HUDEP-2 (cell line): ENCODE measurements at regions not wholly inside any gene's neighbourhood (a gene's known extent, or its start where the extent isn't known, plus 50 kb on each side); places are given as distances from the start of the nearest gene placed in this dataset.
"Not testable (repeated sequence)": the region's sequence is repeated elsewhere in the genome, so short reads cannot be mapped to it uniquely, and the experiment has no call there.

Source experiments
- DNase-seq, 76 experiments: peaks; one replicate each; lab custom pipeline; 2025; ENCODE audit not compliant: unreplicated experiment in 76 of 76; lab: John Stamatoyannopoulos, UW

GRCh38 chr11:57913715-57914704 is 109.7 kb upstream of the OR9Q1 start:
- DNase-seq: no peak

- no peak for DNase-seq
These were observed 106.0 kb upstream of the OR9Q1 start for GRCh38 chr11:57917632-57918031.

DNA sequence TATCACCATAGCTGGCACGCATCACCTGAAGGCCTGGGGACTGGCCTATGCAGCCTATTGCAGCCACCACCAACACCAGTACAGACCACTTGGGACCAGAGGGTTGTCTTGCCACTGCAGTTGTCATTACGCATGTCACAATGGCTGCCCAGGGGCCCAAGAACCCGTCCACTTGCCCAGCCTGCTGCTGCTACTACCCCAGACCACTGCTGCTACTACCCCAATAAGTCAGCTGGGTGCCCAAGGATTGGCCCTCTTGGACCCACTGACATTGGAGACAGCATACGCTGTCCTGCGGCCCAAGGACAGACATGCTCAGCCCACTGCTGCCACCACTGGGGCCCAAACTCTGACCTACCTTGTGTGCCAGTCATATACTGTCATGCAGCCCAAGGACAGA is 102.7 kb upstream of the OR9Q1 start:
- no peak for DNase-seq

- no peak for DNase-seq
These were observed 91.6 kb upstream of the OR9Q1 start for GRCh38 chr11:57932105-57932504.

DNA sequence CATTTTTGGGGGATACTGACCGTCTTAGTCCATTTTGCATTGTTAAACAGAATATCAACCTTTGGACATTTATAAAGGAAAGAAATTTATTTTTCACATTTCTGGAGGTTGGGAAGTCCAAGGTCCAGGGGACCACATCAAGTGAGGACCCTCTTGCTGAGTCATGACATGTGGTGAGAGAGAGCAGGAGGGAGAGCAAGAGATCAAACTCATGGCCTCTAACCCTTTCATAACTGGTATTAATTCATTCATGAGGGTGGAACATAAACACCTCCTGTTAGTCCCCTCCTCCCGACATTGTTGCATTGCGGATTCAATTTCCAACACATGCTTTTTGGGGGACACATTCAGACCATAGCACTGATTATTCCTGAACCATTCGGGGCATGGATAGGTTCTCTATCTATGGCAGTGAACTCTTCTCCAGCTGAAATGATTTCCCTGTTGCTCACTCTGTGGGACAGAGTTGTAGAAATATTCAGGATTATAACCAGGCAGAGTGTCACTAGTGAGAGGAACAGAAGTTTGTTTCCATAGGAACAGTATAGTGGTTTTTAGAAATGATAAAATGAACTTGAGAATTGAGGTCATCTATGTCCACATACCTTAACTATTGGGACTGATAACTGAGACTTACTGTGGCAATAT is 88.2 kb upstream of the OR9Q1 start:
- DNase-seq: no peak

DNA sequence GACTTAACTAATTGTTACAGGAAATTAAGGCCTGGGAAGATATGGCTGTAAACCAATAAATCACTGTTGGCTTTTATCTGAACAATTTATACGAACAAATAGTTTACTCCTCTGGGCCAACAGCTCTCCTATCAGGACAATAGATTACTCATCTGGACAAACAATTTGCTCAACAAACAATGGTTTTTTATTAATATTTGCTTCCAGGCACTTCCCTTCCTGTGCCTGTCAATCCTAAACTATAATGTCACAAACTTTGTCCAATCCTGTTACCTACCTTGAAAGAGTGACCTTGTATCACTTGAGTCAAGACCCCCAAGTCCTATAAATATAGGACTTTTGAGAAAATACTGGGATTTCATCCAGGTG is 87.6 kb upstream of the OR9Q1 start:
- DNase-seq: no peak

DNA sequence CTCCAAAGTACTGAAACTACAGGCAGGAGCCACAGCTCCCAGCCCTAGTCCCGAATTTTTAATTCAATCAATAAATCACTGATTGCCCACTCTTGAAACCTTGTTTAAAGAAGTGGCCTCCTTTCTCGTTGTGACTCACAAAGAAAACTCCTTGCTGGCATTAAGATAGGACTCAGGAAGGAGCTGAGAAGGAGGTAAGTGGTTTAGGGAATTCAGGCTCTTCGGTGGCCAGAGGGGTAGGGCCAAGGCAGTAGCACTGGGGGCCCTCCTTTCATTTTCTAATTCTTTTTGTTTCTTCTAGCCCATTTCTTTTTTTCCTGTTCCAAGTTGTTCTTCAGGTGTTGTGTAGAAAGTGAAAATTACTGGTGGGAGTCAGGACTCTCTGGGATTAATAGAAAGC is 86.2 kb upstream of the OR9Q1 start:
- no peak for DNase-seq

- DNase-seq: no peak
These were observed 85.3 kb upstream of the OR9Q1 start for GRCh38 chr11:57938351-57938750.

DNA sequence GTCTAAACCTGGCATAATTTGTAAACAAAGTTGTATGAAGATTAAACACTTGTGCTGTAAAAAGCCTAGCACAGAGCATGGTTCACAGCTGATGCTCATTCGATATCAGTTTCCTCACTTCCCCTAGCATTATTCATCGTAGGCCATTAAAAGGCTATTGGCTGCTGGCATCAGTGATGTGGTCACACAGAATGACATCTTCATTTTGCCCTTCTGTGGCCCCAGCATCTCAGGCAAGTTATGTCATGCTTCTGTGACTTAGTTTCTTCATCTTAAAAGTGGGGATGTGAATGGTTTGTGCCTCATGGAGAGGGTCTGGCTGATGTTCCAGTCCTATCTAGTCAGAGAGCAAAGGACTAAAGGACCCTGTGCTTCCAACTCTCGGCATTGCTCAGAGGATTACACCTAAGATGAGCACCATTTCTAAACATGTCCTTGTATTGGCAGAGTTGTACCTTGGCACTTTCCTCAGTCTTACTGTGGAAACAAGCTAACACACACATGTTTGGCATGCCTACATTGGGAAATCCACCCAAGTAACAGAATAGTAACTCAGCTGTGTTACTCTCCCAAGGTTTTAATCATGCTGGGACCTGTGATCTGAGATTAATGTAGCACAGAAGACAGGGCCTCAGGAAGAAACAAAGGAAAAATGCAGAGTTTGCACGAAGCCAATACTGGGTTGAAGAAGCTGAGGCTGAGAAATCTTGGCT is 83.5 kb upstream of the OR9Q1 start:
- DNase-seq: no peak

DNA sequence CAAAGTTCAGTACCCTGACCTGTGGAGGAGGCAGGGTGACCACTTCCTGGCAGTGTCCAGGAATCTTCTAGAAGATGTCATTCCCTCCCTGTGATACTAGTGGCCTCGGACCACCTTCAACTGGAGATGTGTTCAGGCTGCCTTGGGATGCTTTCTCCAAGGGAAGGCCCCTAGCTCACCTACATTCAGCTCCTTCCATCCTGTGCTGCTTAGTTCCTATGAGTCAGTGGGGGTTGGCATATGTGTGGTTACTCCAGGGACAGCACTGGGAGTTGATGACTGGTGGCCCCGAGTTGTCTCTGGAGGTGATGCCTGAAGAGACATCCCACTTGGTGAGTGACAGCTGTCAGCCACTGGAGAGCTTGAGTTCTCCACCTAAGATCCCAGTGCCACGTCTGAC is 81.8 kb upstream of the OR9Q1 start:
- no peak for DNase-seq

DNA sequence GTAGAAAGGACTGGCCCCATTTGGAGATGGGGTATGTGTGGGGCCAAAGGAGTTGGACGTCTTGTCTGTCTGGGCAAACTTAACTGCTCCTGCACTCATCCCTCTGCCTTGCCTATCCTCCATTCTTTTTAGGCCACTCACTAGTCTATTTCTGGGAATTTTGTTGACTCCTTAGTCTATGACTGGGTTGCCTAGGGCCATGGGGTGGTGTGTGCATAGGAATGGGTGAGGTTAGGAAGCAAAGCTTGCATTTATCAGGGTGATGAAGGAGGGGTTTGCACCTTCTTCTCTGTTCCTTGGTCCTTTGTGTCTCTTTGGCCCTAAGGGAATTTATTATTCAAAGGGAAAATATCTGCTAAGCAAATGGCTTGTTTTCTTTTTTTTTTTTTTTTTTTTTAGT is 80.9 kb upstream of the OR9Q1 start:
- no peak for DNase-seq

DNA sequence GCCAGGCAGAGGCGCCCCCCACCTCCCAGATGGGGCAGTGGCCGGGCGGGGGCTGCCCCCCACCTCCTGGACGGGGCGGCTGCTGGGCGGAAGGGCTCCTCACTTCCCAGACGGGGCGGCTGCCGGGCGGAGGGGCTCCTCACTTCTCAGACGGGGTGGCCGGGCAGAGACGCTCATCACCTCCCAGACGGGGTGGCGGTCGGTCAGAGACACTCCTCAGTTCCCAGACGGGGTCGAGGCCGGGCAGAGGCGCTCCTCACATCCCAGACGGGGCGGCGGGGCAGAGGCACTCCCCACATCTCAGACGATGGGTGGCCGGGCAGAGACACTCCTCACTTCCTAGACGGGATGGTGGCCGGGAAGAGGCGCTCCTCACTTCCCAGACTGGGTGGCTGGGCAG is 79.9 kb upstream of the OR9Q1 start:
- not testable (repeated sequence) for DNase-seq

DNA sequence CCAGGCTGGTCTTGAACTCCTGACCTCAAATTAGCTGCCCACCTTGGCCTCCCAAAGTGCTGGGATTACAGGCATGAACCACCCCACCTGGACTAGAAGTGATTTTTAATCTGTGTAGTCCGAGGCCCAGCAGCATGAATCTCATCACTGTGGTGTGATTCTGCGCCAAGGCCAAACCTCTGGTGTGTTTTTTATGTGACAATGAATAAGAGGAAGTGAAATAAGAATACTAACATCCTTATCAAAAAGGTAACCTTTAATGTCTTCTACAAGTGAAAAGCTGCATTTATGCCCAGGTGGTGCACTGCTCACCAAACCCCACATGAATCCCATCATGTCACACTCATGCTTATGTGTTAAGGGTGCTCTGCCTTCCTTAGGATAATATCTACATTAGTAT is 77.1 kb upstream of the OR9Q1 start:
- DNase-seq: no peak

DNA sequence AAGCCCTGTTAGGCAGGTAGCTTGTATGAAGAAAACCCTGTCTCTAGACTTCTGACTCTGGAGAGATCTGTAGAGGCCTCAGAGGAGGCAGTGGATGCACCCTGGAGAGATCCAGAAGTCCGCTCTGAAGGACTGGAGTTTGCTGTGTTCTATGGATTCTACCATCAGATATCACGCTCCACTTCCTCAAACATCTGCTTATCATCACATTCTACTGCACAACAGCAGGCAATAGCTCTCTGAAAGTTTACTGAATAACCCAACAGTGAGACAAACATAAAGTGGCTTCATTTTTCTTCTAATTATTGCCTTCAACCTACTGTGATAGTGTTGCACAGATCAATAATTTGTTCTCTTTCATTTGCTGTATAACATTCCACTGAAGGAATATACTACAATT is 59.0 kb upstream of the OR9Q1 start:
- no peak for DNase-seq

DNA sequence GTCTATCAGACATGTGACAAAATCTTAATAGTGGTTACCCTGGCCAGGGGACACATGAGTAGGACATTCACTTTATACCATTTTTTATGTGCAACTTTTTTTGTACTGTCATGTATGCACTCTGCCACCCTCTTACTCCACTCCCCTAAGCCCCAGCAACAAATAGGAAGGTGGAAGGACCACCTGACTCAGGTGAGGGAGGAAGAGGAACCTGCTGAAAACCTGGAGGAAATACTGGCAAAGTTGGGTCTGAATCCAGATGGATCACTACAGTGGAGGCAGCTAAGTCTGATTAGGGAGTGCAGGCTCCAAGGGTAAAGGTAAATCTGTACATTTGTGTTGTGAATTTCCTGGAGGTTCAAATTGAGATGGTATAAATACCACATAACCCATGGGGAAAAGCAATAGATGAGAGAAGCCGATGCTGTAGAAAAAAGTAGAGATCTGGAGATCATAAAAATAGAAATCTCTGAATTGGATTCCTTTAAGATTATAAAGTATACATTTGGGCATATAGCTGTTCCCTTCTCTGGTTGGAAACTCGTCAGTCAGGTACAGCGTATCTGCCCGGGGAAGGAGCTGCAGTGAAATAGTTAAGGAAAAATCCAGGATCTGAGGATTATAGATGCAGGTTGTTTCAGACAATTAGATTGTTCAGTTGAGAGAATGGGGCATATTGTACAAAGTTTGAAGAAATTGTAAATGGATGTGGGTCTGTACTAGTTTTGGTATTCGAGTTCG is 52.2 kb upstream of the OR9Q1 start:
- no peak for DNase-seq

DNA sequence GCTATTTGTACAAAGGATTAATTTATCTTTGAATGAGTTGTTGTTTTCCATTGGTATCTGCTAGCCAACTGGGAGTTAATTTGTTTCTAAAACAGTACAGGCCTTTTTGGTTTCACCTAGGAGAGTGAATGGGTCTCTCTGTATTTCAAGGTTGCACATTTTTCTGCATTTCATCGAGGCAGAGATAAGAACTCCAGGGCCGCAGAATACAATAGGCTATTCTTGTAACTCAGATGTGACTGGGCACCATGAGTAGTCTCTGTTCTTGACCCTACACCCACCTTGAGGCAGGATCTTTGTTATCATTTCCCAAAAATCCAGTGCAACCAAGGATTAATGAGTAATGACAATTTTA is 51.7 kb upstream of the OR9Q1 start:
- no peak for DNase-seq
